IMR-90 (cell line): ENCODE measurements at regions not wholly inside any gene's neighbourhood (a gene's known extent, or its start where the extent isn't known, plus 50 kb on each side); places are given as distances from the start of the nearest gene placed in this dataset.

Experiments
- CEBPB ChIP-seq: IDR thresholded peaks from 2 replicates; pipeline ENCODE4 v1.6.1; 2012; ENCODE audit warnings: low read depth, low read length, improper control_type of control experiment
- CTCF ChIP-seq: conservative IDR thresholded peaks from 2 replicates; pipeline ENCODE4 v1.5.1; 2012; ENCODE audit warnings: mild to moderate bottlenecking, low read depth, low read length, improper control_type of control experiment
- NFE2L2 ChIP-seq: fragments of 150-350 bp; IDR thresholded peaks from 2 replicates; pipeline ENCODE4 v1.6.1; 2016; ENCODE audit warnings: low read depth, mild to moderate bottlenecking, low read length
- POLR2A ChIP-seq: IDR thresholded peaks from 2 replicates; pipeline ENCODE4 v1.6.1; 2012; ENCODE audit warnings: mild to moderate bottlenecking, low read depth, low read length
- SMC3 ChIP-seq: fragments of 150-350 bp; IDR thresholded peaks from 2 replicates; pipeline ENCODE4 v1.6.1; 2016; ENCODE audit warnings: low read depth, mild to moderate bottlenecking, antibody characterized with exemption, low read length, moderate library complexity

- TF ChIP-seq NFE2L2 (no peak), CTCF (no peak), POLR2A (no peak), CEBPB (no peak), SMC3 (no peak)
These were observed 686.4 kb downstream of the HTR1B start for GRCh38 chr6:76776876-76777275.
